ENCODE measurements at regions not wholly inside any gene's neighbourhood (a gene's known extent, or its start where the extent isn't known, plus 50 kb on each side); places are given as distances from the start of the nearest gene placed in this dataset.

GRCh38 chr13:104289400-104289799 is 1223.2 kb upstream of the SLC10A2 start:
- Histone ChIP-seq H3K9me3 (ENCODE audit: control insufficient read depth, insufficient read depth, low read length) (no peaks in the 10 kb centered on the region), H3K9ac (ENCODE audit: low read depth, low read length) (no peak overlapping the region), H3K4me1 (ENCODE audit: insufficient read depth, low read length) (peaks cover 6% of the 10 kb centered on the region), H3K36me3 (ENCODE audit: insufficient read depth, low read length) (no peaks in the 10 kb centered on the region)

GRCh38 chr13:104288496-104288895 is 1222.3 kb upstream of the SLC10A2 start:
- Histone ChIP-seq H3K9ac (ENCODE audit: low read depth, low read length) (no peak overlapping the region), H3K4me1 (ENCODE audit: insufficient read depth, low read length) (peaks cover 6% of the 10 kb centered on the region), H3K9me3 (ENCODE audit: control insufficient read depth, insufficient read depth, low read length) (no peaks in the 10 kb centered on the region), H3K36me3 (ENCODE audit: insufficient read depth, low read length) (no peaks in the 10 kb centered on the region)

GRCh38 chr13:104286566-104287290 is 1220.5 kb upstream of the SLC10A2 start:
- H3K4me1 ChIP-seq (ENCODE audit: insufficient read depth, low read length): peaks cover 6% of the 10 kb centered on the region
- no peak overlapping the region for H3K9ac ChIP-seq (ENCODE audit: low read depth, low read length)
- H3K9me3 ChIP-seq (ENCODE audit: control insufficient read depth, insufficient read depth, low read length): no peaks in the 10 kb centered on the region
- H3K36me3 ChIP-seq (ENCODE audit: insufficient read depth, low read length): no peaks in the 10 kb centered on the region

GRCh38 chr13:104281910-104282309 is 1215.7 kb upstream of the SLC10A2 start:
- H3K9me3 ChIP-seq (ENCODE audit: control insufficient read depth, insufficient read depth, low read length): no peaks in the 10 kb centered on the region; the same call in 1 of the 2 replicates
- H3K9ac ChIP-seq (ENCODE audit: low read depth, low read length): no peak overlapping the region
- no peaks in the 10 kb centered on the region for H3K36me3 ChIP-seq (ENCODE audit: insufficient read depth, low read length)
- peaks cover 4% of the 10 kb centered on the region for H3K4me1 ChIP-seq (ENCODE audit: insufficient read depth, low read length)

- H3K9me3 ChIP-seq (ENCODE audit: control insufficient read depth, insufficient read depth, low read length): no peaks in the 10 kb centered on the region
- H3K9ac ChIP-seq (ENCODE audit: low read depth, low read length): no peak overlapping the region
- no peaks in the 10 kb centered on the region for H3K36me3 ChIP-seq (ENCODE audit: insufficient read depth, low read length)
- H3K4me1 ChIP-seq (ENCODE audit: insufficient read depth, low read length): no peaks in the 10 kb centered on the region
Measured at GRCh38 chr13:104270731-104271130, 1204.5 kb upstream of the SLC10A2 start.

GRCh38 chr13:104267206-104267811 is 1201.1 kb upstream of the SLC10A2 start:
- no peak overlapping the region for H3K9ac ChIP-seq (ENCODE audit: low read depth, low read length)

GRCh38 chr13:104256701-104257100 is 1190.5 kb upstream of the SLC10A2 start:
- H3K9me3 ChIP-seq (ENCODE audit: control insufficient read depth, insufficient read depth, low read length): no peaks in the 10 kb centered on the region; the same call in 1 of the 2 replicates
- H3K9ac ChIP-seq (ENCODE audit: low read depth, low read length): no peak overlapping the region
- no peaks in the 10 kb centered on the region for H3K36me3 ChIP-seq (ENCODE audit: insufficient read depth, low read length)
- H3K4me1 ChIP-seq (ENCODE audit: insufficient read depth, low read length): peaks cover 12% of the 10 kb centered on the region; the same call in 1 of the 2 replicates

More at GRCh38 chr13:104267206-104267811, 1201.1 kb upstream of the SLC10A2 start:
- no peaks in the 10 kb centered on the region for H3K9me3 ChIP-seq (ENCODE audit: control insufficient read depth, insufficient read depth, low read length)
- no peaks in the 10 kb centered on the region for H3K4me1 ChIP-seq (ENCODE audit: insufficient read depth, low read length)
- H3K36me3 ChIP-seq (ENCODE audit: insufficient read depth, low read length): no peaks in the 10 kb centered on the region

GRCh38 chr13:104253063-104253680 is 1187.0 kb upstream of the SLC10A2 start:
- Histone ChIP-seq H3K9ac (ENCODE audit: low read depth, low read length) (no peak overlapping the region; the same call in 1 of the 2 replicates), H3K9me3 (ENCODE audit: control insufficient read depth, insufficient read depth, low read length) (no peaks in the 10 kb centered on the region; the same call in 1 of the 2 replicates), H3K36me3 (ENCODE audit: insufficient read depth, low read length) (no peaks in the 10 kb centered on the region), H3K4me1 (ENCODE audit: insufficient read depth, low read length) (peaks cover 12% of the 10 kb centered on the region; the same call in 1 of the 2 replicates)

GRCh38 chr13:104251931-104252330 is 1185.7 kb upstream of the SLC10A2 start:
- no peaks in the 10 kb centered on the region for H3K36me3 ChIP-seq (ENCODE audit: insufficient read depth, low read length)
- H3K9ac ChIP-seq (ENCODE audit: low read depth, low read length): no peak overlapping the region
- H3K4me1 ChIP-seq (ENCODE audit: insufficient read depth, low read length): peaks cover 12% of the 10 kb centered on the region; the same call in 1 of the 2 replicates
- no peaks in the 10 kb centered on the region; the same call in 1 of the 2 replicates for H3K9me3 ChIP-seq (ENCODE audit: control insufficient read depth, insufficient read depth, low read length)

- no peaks in the 10 kb centered on the region for H3K9me3 ChIP-seq (ENCODE audit: control insufficient read depth, insufficient read depth, low read length)
- no peaks in the 10 kb centered on the region for H3K36me3 ChIP-seq (ENCODE audit: insufficient read depth, low read length)
- no peaks in the 10 kb centered on the region for H3K4me1 ChIP-seq (ENCODE audit: insufficient read depth, low read length)
- H3K9ac ChIP-seq (ENCODE audit: low read depth, low read length): no peak overlapping the region
Measured at GRCh38 chr13:104246955-104247354, 1180.7 kb upstream of the SLC10A2 start.

- no peaks in the 10 kb centered on the region for H3K36me3 ChIP-seq (ENCODE audit: insufficient read depth, low read length)
- no peak overlapping the region for H3K9ac ChIP-seq (ENCODE audit: low read depth, low read length)
- no peaks in the 10 kb centered on the region for H3K4me1 ChIP-seq (ENCODE audit: insufficient read depth, low read length)
- H3K9me3 ChIP-seq (ENCODE audit: control insufficient read depth, insufficient read depth, low read length): no peaks in the 10 kb centered on the region
Measured at GRCh38 chr13:104206450-104207044, 1140.3 kb upstream of the SLC10A2 start.

GRCh38 chr13:104204177-104204576 is 1138.0 kb upstream of the SLC10A2 start:
- Histone ChIP-seq H3K36me3 (ENCODE audit: insufficient read depth, low read length) (no peaks in the 10 kb centered on the region), H3K9me3 (ENCODE audit: control insufficient read depth, insufficient read depth, low read length) (no peaks in the 10 kb centered on the region), H3K4me1 (ENCODE audit: insufficient read depth, low read length) (no peaks in the 10 kb centered on the region), H3K9ac (ENCODE audit: low read depth, low read length) (no peak overlapping the region)

GRCh38 chr13:104198801-104199200 is 1132.6 kb upstream of the SLC10A2 start:
- H3K4me1 ChIP-seq (ENCODE audit: insufficient read depth, low read length): no peaks in the 10 kb centered on the region
- H3K9ac ChIP-seq (ENCODE audit: low read depth, low read length): no peak overlapping the region
- H3K9me3 ChIP-seq (ENCODE audit: control insufficient read depth, insufficient read depth, low read length): no peaks in the 10 kb centered on the region
- no peaks in the 10 kb centered on the region for H3K36me3 ChIP-seq (ENCODE audit: insufficient read depth, low read length)

- Histone ChIP-seq H3K4me1 (ENCODE audit: insufficient read depth, low read length) (no peaks in the 10 kb centered on the region), H3K9me3 (ENCODE audit: control insufficient read depth, insufficient read depth, low read length) (no peaks in the 10 kb centered on the region), H3K9ac (ENCODE audit: low read depth, low read length) (no peak overlapping the region), H3K36me3 (ENCODE audit: insufficient read depth, low read length) (no peaks in the 10 kb centered on the region)
Measured at GRCh38 chr13:104196611-104197010, 1130.4 kb upstream of the SLC10A2 start.
